HG03565 (cell line): ENCODE measurements at regions not wholly inside any gene's neighbourhood (a gene's known extent, or its start where the extent isn't known, plus 50 kb on each side); places are given as distances from the start of the nearest gene placed in this dataset.
"Not testable (repeated sequence)": the region's sequence is repeated elsewhere in the genome, so short reads cannot be mapped to it uniquely, and the experiment has no call there.

Experiments
- ATAC-seq: cut with Tn5 transposase; IDR thresholded peaks from one replicate; pipeline ENCODE4 v1.9.1; 2021; ENCODE audit warnings: mild to moderate bottlenecking, moderate library complexity; ENCODE audit not compliant: unreplicated experiment

DNA sequence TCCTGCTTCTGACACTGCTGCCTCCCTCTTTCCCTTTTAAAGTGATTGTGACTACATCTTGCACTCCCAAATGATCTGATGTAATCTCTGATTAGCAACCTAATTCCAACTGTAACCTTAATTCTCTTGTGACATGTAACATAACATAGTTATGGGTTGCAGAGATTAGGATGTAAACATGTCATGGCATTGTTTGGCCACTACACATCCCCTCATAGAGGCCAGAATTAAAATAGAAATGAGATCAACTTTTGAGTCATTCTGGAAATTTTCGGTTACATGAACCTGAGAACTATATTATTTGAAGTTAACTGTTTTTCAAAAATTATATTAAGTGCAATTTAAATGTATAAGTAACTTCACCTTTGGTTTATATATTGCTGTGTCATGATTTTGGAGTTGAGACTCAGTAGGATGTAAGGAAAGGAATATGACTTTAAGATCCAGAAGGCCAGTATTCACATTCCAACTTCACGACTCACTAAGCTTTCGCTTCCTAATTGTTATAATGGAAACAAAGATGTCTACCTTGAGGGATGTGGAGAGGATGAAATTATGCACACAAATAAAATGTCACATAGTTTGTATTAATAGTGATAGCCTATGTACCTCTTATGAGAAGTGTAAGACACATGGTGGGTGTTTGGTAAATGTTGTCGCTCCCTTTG, 611.9 kb upstream of the MAP3K7 start:
- ATAC-seq = no peak

DNA sequence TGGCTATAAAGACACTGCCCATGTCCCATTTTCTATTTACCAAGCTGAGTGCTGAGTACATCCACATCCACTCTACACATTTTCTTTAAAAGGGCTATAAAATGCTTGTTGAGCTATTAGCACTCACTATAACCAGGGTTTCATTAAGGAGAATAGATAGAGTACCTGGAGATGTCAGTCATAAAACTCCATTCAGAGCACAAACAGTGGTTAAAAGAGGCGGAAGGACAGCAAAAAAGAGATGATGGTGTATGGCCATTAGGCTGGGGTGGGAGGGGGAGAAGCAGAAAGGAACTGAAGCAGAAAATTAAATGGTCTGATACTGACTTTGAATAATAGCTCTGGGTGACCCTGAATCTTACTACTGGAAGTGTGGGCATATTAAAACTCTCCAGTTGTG, 609.9 kb upstream of the MAP3K7 start:
- ATAC-seq = no peak

DNA sequence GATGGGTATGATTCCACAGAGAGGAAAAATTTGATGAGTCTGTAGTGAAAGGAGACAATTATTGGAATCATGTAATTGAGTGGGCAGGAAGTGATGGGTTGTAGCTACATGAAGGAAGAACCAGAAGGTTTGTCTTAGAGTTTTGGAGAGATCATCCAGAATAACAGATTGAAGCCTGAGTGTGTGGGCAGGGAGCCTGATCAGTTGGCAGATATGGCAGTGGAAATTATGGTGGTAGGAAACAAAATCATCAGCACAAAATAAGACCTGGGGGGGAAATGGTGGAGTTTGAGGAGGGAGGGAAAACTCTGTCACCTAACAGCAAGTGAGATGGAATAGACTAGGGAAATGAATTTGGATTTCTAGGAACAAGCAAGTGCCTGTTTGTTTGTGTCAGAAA, 606.6 kb upstream of the MAP3K7 start:
- no peak for ATAC-seq

DNA sequence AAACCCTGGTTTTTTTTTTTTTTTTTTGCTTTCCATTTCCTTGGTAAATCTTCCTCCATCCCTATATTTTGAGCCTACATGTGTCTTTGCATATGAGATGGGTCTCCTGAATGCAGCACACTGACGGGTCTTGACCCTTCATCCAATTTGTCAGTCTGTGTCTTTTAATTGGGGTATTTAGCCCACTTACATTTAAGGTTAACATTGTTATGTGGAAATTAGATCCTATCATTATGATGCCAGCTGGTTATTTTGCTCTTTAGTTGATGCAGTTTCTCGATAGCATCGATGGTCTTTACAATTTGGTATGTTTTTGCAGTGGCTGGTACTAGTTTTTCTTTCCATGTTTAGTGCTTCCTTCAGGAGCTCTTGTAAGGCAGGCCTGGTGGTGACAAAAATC, 603.2 kb upstream of the MAP3K7 start:
- not testable (repeated sequence) for ATAC-seq

DNA sequence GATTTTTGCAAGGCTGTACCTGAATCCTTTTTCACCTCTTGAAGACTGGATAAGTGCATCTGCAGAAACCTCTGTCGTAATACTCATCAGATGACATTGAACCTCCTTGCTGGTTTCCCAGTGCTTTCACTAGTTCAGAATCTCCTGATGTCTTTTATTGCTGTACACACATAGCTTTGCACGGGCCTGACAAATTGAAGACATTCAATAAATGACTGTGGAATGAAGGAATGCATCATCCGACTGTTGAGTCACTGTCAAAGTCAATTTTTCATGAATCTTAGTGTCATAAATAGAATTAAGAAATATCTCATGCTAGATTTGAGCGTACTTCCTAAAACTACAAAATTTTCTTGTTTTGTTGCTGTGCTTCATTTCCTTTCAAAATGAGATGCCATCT, 598.2 kb upstream of the MAP3K7 start:
- no peak for ATAC-seq

DNA sequence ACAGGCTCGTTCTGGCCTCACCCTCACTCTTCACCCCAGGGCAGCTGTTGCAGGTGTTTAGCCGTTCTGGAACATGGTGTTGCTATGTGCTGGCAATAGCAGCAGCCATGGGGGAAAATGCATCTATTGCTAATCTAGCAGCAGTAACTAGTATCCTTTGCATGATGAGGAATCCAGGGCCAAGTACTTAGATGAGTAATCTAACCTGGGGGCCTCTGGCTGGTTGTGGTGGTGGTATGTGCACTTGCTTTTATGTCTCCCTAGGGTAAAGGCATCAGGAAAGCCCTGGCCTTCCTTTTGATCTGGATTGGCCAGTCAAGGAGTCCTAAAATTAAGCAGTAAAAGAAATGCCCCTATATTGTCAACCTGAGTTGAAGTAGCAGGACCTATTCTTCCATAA, 594.5 kb upstream of the MAP3K7 start:
- no peak for ATAC-seq

DNA sequence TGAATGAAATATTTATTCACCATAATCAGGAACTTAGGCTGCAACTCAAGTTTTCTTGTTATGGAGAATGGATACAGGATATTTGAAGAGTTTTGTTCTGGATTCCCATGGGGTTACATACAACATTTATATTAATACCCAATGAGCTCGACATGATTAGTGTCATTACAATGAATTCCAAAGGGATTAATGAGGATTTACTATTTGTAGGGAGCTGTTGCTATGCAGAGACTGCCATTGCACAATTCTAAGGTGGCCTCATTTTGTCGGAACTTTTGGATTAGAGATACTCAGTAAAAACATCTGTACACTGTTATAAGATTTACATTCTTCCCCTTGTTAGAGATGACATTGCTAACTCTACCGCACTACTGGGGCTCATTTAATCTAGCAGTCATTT, 586.8 kb upstream of the MAP3K7 start:
- no peak for ATAC-seq

DNA sequence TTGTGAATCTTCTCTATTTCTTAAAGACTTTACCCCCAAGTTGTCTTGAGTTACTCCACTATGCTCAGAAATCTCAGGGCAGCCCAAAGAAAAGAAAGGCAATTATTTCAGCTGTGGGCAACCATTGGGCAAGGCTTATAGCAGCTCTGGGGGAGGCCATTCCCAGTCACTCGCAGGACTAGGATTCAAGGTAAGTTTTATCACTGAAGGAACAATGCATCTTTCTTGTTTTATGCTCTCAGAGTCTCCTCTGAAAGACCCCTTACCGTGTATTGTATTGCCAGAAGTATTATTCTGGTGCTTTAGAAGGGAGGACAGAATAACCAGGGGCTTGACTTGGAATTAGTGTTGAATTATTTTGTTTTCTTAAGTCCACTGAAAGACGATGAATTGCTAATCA, 586.3 kb upstream of the MAP3K7 start:
- ATAC-seq = no peak

DNA sequence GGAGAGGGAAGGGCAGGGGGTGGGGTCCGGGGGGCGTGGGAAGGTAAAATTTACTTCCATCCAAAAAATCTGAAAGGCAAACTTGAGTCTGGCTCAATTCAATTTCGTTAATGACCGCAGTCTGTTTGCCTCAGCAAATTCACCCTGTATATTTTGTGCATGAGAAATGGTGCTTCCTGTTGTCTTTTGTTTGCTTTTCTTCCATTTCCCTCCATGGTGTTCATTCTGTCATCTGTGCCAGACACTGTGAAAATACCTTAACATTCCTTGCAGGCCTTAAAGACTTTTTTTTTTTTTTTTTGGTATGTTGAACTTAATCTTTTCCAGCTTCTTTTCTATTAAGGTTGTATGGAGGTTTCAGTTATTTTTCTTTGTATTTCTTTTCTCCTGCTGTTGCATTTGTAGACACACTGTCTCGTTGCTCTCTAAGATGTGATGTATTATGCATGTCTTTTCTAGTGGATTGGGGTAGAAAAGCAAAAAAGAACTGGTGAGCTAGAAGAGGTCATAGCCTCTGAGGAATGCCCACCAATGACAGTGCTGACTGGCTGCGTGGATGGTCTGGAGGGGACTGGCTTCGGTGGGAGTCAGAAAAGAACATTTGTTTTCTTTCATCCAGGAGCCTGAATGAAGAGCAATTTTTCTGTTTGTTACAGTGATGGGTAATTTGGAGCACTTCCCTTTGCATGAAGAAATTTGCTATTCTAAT, 585.0 kb upstream of the MAP3K7 start:
- ATAC-seq = no peak

DNA sequence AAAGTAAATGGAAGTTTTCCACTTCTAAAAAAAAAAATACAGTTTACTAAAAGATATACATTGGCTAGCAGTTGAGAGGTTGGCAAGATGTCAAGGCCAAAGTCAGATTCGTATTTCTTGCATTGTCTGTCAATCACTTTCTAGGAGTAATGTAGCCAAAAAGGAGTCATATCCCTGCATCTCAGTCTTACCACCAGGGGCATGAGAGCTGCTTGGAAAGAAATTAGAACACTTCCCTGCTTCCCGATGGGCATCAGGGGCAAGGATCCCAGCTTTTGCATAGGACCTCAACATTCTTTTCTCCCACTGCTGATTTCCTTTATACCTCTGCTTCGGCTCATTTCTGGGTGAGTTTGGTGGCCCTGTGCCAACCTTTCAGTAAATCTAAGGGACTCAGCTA, 581.0 kb upstream of the MAP3K7 start:
- ATAC-seq = no peak

DNA sequence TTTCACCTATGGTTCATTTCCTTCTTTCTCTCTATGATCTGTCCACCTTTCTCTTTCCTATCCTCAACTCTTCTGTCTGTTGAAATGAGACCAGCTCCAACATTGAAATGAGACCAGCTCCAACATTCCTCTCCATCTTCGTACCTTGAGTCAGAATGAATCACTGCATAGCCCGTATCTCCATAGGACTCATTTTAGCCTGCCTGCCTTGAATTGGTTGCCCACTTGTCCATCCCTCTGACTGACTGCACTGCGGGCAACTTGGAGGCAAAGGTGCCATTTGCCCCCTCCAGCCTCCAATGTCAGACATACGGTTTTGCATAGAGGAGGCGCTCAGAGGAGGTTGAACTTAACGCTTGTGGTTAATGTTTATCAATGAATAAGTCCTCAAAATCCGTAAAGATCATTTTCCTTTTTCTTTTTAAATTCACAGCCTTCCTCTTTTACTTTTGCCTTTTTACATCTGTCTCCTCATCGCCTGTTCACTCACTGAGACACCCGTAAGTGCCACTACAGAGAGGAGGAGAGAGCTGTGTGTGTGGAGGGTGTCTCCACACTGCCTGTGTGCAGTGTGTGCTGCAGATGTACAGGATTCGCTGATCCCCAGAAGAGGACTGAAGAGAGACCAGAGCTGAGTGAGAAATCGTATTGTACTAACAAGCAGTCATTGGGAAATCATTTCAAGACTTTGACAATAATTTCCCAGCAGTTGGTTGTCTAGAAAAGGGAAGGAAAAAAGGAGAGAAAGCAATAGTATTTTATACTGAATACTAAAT, 579.6 kb upstream of the MAP3K7 start:
- ATAC-seq = no peak

DNA sequence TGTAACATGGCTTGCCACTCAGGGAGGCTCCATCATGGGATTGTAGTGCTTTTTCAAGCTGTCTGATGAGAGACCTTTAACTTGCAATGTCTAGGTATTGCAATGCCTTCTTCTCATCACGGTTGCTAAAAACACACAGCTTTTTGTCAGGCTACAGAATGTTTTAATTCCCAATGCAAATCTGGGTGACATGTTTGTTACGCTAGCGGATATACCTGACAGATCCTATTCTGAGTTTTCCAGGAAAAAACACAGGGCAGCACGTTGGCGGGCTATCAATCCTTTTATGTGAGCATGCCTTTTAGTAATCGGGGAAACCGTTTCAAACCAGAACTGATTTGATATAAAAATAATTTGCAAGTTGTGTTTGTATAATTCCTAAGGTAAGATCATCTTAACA, 577.2 kb upstream of the MAP3K7 start:
- ATAC-seq = no peak

DNA sequence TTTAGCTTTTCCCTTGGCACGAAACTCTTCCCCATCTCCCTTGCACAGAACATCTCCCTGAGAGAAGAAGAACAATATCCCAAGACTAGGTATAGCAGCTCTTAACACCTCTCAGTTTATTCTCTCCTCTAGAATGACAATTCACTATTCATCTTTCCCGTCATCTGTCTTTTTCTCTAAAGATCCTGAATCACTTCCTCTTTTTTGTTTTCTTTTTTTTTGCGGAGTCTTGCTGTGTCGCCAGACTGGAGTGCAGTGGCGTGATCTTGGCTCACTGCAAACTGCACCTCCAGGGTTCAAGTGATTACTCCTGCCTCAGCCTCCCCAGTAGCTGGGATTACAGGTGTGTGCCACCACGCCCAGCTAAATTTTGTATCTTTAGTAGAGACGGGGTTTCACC, 574.4 kb upstream of the MAP3K7 start:
- no peak for ATAC-seq

DNA sequence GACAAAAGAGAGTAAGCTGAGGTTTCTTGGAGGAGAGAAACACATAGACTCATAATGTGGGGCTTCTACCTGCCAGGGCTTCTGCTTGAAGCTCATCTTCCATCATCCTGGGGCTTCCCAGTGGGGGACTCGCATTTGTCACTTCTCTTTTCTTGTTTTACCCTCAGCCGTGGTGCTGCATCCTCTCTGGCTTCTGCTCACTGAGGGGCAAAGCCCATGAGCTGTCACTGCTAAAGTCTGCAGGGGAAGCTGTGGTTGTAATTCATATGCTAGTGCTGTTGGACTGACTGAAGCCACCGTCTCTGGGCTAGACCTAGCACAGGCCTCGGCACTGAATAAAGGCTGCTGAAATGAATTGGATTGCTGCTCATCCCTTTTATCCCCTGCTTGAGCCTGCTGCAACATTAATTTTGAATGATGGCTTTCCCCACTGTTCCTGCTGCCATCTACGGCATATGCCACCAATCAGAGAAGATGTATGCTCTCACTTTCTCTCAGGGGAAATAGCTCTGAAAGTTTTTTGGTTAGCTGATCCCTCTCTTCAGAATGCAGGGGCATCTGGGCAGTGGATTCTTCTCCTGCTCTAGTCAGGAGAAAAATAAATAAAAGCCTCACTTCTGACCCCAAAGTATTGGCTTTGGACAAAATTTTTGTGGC, 568.4 kb upstream of the MAP3K7 start:
- ATAC-seq = peak; percentile 58

DNA sequence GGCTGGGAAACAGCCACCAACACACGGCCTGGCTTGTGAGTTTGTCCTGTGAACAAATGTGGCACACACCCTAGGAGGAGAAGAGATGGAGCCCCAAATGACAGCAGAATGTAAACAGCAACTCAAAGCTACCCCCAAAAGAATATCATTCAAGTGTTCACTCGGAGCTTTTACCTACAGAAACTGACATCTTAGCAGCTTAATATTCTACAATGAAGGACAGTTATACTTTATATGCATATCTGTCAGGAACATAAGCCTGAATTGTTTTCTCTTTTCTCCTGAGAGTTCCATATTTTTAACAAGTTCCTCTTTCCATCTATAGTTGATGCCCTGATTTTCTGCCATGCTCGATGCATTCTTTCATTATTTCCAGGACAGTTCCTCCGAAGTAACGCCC, 566.0 kb upstream of the MAP3K7 start:
- ATAC-seq = no peak

DNA sequence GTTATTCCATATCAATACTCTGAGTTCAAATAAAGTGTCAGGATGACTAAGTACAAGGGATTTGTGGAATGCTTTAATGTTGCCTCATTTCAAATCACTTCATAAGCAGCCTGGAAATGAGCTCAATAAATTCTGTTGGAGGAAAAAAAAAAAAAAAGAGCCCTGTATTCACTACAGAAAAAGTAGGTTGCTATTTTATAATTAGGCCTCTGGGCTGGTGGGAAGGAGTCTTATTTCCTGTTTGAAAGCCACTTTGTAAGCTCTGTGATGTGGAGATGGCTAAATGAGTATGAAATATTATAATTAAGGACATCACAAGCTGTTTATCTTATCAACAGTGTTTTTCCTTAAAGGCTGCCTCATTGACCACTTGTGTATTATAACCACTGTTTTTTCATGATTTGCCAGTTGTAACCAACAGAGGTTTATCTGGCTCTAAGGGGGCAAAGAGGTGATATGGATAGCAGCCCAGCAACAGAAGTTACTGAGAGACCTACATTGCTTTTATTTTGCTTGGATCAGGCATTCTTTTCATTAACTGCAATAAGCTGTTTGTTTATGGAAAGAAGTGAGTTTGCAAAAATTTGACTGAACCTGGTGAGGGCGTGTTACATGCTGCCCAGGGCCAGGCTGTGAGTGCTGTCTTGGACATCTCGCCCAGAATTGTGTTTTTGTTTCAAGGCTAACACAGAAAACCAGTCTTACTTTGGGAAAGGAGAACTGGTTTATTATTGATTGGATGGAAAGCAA, 563.3 kb upstream of the MAP3K7 start:
- ATAC-seq = no peak

DNA sequence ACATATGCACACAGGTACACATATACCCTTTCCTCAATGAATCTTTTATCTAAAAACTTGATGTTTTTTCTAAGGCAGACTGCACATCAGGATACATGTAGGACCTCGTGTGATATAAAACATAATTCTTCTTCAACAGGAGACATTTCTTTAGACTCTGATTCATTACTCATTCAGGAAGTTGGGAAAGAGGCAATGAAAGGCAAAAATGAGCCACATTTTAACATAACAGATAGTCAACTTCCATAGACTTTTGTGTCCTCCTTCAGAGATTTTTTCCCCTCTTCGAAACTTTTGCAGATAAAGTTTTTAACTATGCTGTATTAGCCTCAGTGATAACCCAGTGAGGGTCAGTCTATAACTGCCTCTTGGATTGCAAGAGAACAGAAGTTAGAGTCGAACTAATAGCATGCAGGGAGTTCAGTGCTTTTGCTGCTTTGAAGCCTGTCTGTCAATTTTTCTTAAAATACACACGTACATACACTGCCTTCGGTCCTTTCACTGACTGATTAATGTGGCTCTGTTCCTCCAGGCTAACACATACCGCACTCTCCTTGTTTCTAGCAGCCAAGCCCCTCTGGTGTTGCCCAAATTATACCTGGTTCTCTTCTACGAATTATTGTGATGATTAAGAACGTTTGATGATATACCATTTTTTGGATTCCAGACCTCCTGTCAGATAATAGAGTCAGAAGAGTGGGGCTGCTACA, 562.5 kb upstream of the MAP3K7 start:
- ATAC-seq = no peak

DNA sequence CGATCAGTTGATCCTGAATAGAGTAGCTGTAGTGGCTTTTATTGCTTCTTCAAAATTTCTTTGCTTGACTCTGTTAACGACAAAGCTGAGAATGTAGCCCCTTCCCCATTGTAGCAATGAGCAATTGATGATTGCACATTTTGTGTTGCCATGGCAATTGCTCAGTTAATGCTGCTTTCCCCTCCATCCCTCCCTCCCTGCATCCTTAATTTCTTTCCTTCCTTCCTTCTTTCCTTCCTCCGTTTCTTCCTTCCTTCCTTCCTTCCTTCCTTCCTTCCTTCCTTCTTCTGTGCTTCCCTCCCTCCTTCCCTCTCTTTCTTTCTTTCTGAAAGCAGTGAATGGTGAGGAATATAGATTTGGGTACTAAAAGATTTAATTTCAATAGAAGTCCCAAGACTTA, 557.3 kb upstream of the MAP3K7 start:
- ATAC-seq = no peak

DNA sequence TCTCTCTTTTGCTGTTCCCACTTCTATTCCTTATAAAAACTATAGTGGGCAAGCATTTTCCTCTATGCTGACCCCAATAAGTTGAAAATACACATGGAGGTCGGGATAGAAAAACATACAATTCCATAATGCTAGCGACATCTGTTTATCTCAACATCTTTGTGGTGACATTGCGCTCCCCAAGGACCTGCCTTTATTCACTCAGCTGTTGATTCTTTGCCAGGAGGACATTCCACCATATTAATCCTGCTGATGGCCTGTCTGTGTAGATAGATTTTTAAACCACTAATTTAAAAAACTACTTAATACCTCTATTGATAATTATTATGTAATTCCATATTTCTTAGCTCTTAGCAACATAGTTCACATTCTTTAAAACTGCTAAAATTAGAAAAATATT, 555.3 kb upstream of the MAP3K7 start:
- ATAC-seq = no peak

DNA sequence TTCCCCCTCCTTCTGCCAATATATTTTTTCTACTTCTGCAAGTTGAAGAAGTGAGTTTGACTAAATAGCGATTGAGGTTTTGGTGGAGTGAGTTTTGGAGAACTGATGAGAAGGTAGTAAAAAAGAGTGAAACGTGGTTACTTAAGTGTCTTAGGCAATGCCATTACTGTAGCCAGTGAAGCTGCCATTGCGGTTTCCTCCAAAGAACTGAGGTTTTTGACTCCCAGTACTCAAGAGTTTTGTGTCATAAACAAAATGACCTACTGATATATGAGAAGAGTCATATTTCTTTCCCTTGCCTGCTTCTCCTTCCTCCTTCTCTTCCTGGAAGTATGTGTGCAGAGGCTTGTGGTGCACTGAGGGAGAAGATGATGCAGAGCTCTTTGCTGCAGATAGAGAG, 554.5 kb upstream of the MAP3K7 start:
- no peak for ATAC-seq
